Neural cell (in vitro differentiated cells): ENCODE measurements at regions not wholly inside any gene's neighbourhood (a gene's known extent, or its start where the extent isn't known, plus 50 kb on each side); places are given as distances from the start of the nearest gene placed in this dataset.

Source experiments
- H2AFZ ChIP-seq: fragments of 200-600, 300-800 bp; sonication (generic), shearing (Covaris generic); 2 replicates; pipeline ENCODE4 v1.6.0; 2014; ENCODE audit warnings: low read depth, mild to moderate bottlenecking, antibody characterized with exemption, low read length, moderate library complexity
- H3F3A ChIP-seq: fragments of 200-600 bp; shearing (Covaris generic); 2 replicates; pipeline ENCODE4 v1.6.1; 2016; ENCODE audit warnings: mild to moderate bottlenecking, moderate library complexity, mixed read lengths, antibody characterized with exemption, low read length; ENCODE audit not compliant: insufficient read depth, poor library complexity, severe bottlenecking
- H3K27ac ChIP-seq: fragments of 200-600, 300-800 bp; sonication (generic), shearing (Covaris generic); 2 replicates; pipeline ENCODE4 v1.5.1; 2014; ENCODE audit warnings: mild to moderate bottlenecking, low read length, moderate library complexity
- H3K27me3 ChIP-seq: fragments of 300-800, 200-600 bp; sonication (generic), shearing (Covaris generic); 2 replicates; pipeline ENCODE4 v1.6.0; 2014; ENCODE audit warnings: mild to moderate bottlenecking, low read depth, low read length, moderate library complexity; ENCODE audit not compliant: insufficient read depth
- H3K36me3 ChIP-seq: fragments of 300-800, 200-600 bp; sonication (generic), shearing (Covaris generic); 2 replicates; pipeline ENCODE4 v1.5.1; 2014; ENCODE audit warnings: mild to moderate bottlenecking, antibody characterized with exemption, low read length, moderate library complexity; ENCODE audit not compliant: insufficient read depth
- H3K4me2 ChIP-seq: fragments of 300-800, 200-600 bp; sonication (generic), shearing (Covaris generic); 2 replicates; pipeline ENCODE4 v1.6.0; 2014; ENCODE audit warnings: mild to moderate bottlenecking, low read length
- H3K4me3 ChIP-seq: fragments of 300-800, 200-600 bp; sonication (generic), shearing (Covaris generic); 2 replicates; pipeline ENCODE4 v1.5.1; 2014; ENCODE audit warnings: mild to moderate bottlenecking, low read length, moderate library complexity
- H3K79me2 ChIP-seq: fragments of 200-600 bp; shearing (Covaris generic); replicated peaks from 2 replicates; pipeline ENCODE4 v1.6.0; 2014; ENCODE audit warnings: mild to moderate bottlenecking, low read length, moderate library complexity; ENCODE audit not compliant: insufficient read depth
- H3K9ac ChIP-seq: fragments of 300-800, 200-600 bp; sonication (generic), shearing (Covaris generic); 2 replicates; pipeline ENCODE4 v1.6.1; 2016; ENCODE audit warnings: mild to moderate bottlenecking, low read length, mixed read lengths
- H3K9me2 ChIP-seq: fragments of 200-600 bp; shearing (Covaris generic); 2 replicates; pipeline ENCODE4 v1.6.1; 2016; ENCODE audit warnings: mild to moderate bottlenecking, low read length, mixed read lengths; ENCODE audit not compliant: insufficient read depth
- H3K9me3 ChIP-seq: fragments of 200-600, 300-800 bp; sonication (generic), shearing (Covaris generic); 2 replicates; pipeline ENCODE4 v1.6.1; 2016; ENCODE audit warnings: mild to moderate bottlenecking, mixed run types, low read length, moderate library complexity, mixed read lengths
- H4K20me1 ChIP-seq: fragments of 200-600 bp; shearing (Covaris generic); 2 replicates; pipeline ENCODE4 v1.6.1; 2016; ENCODE audit warnings: mild to moderate bottlenecking, mixed run types; ENCODE audit not compliant: insufficient read depth
- EP300 ChIP-seq: fragments of 450-650 bp; conservative IDR thresholded peaks from 2 replicates; pipeline ENCODE4 v1.6.1; 2014; ENCODE audit warnings: antibody characterized with exemption, mild to moderate bottlenecking, moderate library complexity; ENCODE audit not compliant: poor library complexity, severe bottlenecking
- EZH2 ChIP-seq: fragments of 200-600, 300-800 bp; shearing (Covaris generic), sonication (generic); IDR thresholded peaks from 2 replicates; pipeline ENCODE4 v1.6.1; 2014; ENCODE audit warnings: antibody characterized with exemption, low read length, borderline replicate concordance, mild to moderate bottlenecking; ENCODE audit not compliant: insufficient read depth, poor library complexity, severe bottlenecking
- MXI1 ChIP-seq: fragments of 450-650 bp; conservative IDR thresholded peaks from 2 replicates; pipeline ENCODE4 v1.6.1; 2014; ENCODE audit warnings: antibody characterized with exemption, mild to moderate bottlenecking; ENCODE audit not compliant: poor library complexity, severe bottlenecking
- POLR2AphosphoS5 ChIP-seq: IDR thresholded peaks from 2 replicates; pipeline ENCODE4 v1.6.1; 2012
- RAD21 ChIP-seq: fragments of 450-650 bp; conservative IDR thresholded peaks from 2 replicates; pipeline ENCODE4 v1.6.1; 2014; ENCODE audit warnings: antibody characterized with exemption, mild to moderate bottlenecking, moderate library complexity
- SMC3 ChIP-seq: fragments of 450-650 bp; conservative IDR thresholded peaks from 2 replicates; pipeline ENCODE4 v1.6.1; 2014; ENCODE audit warnings: antibody characterized with exemption, mild to moderate bottlenecking, moderate library complexity; ENCODE audit not compliant: poor library complexity
- TAF1 ChIP-seq: IDR thresholded peaks from 2 replicates; pipeline ENCODE4 v1.6.1; 2012; ENCODE audit warnings: low read depth
- TF ChIP-seq, protein P1 (sequence below): fragments of 450-650 bp; IDR thresholded peaks from 2 replicates; pipeline ENCODE4 v1.5.1; 2014; ENCODE audit warnings: antibody characterized with exemption, mild to moderate bottlenecking, moderate library complexity; ENCODE audit not compliant: poor library complexity, severe bottlenecking
- TF ChIP-seq, protein P2 (sequence below): IDR thresholded peaks from 2 replicates; pipeline ENCODE4 v1.6.1; 2012; ENCODE audit warnings: borderline replicate concordance

DNA sequence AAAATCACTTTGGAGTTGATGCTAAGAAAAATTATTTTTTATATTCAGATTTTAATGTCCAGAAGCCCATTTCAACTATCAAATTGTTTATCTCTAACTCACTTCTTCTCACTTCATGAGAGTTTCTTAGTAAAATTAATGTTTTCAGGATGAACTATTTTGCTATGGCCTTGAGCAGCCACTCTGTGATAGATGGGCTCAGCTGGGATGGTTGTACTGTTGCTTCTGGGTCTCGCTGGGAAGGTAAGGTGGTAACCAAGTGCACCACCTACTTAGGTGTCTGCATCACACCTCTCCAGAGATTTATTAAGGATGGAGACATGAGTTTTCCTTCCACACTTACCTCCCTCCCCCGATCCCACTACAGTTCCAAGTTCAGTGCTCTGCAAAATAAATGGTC, 110.3 kb upstream of the ATP2B2 start:
- no peak overlapping the region for H2AFZ ChIP-seq
- no peak overlapping the region for H3K4me2 ChIP-seq
- H3K36me3 ChIP-seq, result no peaks in the 10 kb centered on the region
- H3K4me3 ChIP-seq, result no peak overlapping the region
- no peaks in the 10 kb centered on the region for H3K27me3 ChIP-seq
- no peaks in the 10 kb centered on the region for H4K20me1 ChIP-seq
- no peaks in the 10 kb centered on the region for H3K9me2 ChIP-seq
- no peak overlapping the region for H3K9ac ChIP-seq
- TF ChIP-seq RAD21, result no peak
- TF ChIP-seq MXI1, result no peak
- no peak for TF ChIP-seq EZH2
- peaks cover 4% of the 10 kb centered on the region for H3K9me3 ChIP-seq
- no peak overlapping the region for H3K27ac ChIP-seq
- no peaks in the 10 kb centered on the region for H3F3A ChIP-seq
- no peaks in the 10 kb centered on the region for H3K79me2 ChIP-seq

DNA sequence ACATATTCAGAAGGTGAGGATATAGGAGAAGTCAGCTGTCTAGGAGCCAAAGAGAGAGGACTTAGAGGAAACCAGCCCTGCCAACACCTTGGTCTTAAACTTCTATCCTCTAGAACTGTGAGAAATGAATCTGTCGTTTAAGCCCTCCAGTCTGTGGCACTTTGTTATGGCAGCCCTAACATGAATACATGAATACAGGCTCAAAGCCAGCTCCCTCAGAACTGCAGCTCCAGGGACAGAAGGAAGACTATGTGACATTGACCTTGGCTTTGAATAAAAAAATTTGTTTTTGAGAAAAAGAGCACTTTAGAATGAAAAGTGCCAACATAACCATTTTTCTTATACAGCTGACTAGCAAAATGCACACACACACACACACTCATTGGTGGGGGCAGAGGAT, 110.9 kb upstream of the ATP2B2 start:
- no peak overlapping the region for H3K4me2 ChIP-seq
- H3F3A ChIP-seq, result no peaks in the 10 kb centered on the region
- H3K4me3 ChIP-seq, result no peak overlapping the region
- no peak overlapping the region for H3K27ac ChIP-seq
- TF ChIP-seq, protein P1, sequence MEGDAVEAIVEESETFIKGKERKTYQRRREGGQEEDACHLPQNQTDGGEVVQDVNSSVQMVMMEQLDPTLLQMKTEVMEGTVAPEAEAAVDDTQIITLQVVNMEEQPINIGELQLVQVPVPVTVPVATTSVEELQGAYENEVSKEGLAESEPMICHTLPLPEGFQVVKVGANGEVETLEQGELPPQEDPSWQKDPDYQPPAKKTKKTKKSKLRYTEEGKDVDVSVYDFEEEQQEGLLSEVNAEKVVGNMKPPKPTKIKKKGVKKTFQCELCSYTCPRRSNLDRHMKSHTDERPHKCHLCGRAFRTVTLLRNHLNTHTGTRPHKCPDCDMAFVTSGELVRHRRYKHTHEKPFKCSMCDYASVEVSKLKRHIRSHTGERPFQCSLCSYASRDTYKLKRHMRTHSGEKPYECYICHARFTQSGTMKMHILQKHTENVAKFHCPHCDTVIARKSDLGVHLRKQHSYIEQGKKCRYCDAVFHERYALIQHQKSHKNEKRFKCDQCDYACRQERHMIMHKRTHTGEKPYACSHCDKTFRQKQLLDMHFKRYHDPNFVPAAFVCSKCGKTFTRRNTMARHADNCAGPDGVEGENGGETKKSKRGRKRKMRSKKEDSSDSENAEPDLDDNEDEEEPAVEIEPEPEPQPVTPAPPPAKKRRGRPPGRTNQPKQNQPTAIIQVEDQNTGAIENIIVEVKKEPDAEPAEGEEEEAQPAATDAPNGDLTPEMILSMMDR, result no peak
- no peak for TF ChIP-seq POLR2AphosphoS5
- TF ChIP-seq MXI1, result no peak
- TF ChIP-seq EZH2, result no peak
- TF ChIP-seq TAF1, result no peak
- no peak for TF ChIP-seq SMC3
- TF ChIP-seq RAD21, result no peak
- TF ChIP-seq, protein P2, sequence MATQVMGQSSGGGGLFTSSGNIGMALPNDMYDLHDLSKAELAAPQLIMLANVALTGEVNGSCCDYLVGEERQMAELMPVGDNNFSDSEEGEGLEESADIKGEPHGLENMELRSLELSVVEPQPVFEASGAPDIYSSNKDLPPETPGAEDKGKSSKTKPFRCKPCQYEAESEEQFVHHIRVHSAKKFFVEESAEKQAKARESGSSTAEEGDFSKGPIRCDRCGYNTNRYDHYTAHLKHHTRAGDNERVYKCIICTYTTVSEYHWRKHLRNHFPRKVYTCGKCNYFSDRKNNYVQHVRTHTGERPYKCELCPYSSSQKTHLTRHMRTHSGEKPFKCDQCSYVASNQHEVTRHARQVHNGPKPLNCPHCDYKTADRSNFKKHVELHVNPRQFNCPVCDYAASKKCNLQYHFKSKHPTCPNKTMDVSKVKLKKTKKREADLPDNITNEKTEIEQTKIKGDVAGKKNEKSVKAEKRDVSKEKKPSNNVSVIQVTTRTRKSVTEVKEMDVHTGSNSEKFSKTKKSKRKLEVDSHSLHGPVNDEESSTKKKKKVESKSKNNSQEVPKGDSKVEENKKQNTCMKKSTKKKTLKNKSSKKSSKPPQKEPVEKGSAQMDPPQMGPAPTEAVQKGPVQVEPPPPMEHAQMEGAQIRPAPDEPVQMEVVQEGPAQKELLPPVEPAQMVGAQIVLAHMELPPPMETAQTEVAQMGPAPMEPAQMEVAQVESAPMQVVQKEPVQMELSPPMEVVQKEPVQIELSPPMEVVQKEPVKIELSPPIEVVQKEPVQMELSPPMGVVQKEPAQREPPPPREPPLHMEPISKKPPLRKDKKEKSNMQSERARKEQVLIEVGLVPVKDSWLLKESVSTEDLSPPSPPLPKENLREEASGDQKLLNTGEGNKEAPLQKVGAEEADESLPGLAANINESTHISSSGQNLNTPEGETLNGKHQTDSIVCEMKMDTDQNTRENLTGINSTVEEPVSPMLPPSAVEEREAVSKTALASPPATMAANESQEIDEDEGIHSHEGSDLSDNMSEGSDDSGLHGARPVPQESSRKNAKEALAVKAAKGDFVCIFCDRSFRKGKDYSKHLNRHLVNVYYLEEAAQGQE, result no peak
- TF ChIP-seq EP300, result no peak
- no peak overlapping the region for H2AFZ ChIP-seq
- H3K9me3 ChIP-seq, result peaks cover 4% of the 10 kb centered on the region
- no peaks in the 10 kb centered on the region for H3K27me3 ChIP-seq
- H4K20me1 ChIP-seq, result no peaks in the 10 kb centered on the region
- H3K9ac ChIP-seq, result no peak overlapping the region
- H3K79me2 ChIP-seq, result no peaks in the 10 kb centered on the region
- no peaks in the 10 kb centered on the region for H3K36me3 ChIP-seq
- H3K9me2 ChIP-seq, result no peaks in the 10 kb centered on the region
